ENCODE measurements at regions not wholly inside any gene's neighbourhood (a gene's known extent, or its start where the extent isn't known, plus 50 kb on each side); places are given as distances from the start of the nearest gene placed in this dataset.
"Not testable (repeated sequence)": the region's sequence is repeated elsewhere in the genome, so short reads cannot be mapped to it uniquely, and the experiment has no call there.

DNA sequence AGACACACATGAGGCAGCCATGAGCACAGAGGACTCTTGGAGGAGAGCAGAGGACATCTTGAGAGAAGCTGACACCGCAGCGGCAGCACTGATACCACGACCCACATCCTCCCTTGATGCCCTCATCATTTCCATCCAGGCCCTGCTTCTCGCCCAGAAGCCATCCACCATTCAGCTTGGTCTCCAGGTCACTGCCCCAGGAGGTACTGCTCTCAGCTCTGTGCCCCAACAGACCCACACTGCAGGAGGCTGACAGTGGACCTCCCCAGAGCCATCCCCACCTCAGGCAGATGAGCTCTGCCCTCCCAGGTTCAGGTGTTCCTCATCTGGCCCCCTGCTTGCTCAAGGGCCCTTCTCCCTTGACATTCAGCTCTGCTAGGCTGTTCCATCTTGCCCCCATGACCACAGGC is 74.9 kb downstream of the ACKR3 start:
- H3K4me1 Mint-ChIP-seq (ENCODE audit: unreplicated experiment) = peaks cover 37% of the 10 kb centered on the region
- no peaks in the 10 kb centered on the region for H3K27me3 Mint-ChIP-seq (ENCODE audit: unreplicated experiment)
- DNase-seq (ENCODE audit: extremely low spot score, unreplicated experiment) = peak; percentile 57
- H3K36me3 Mint-ChIP-seq (ENCODE audit: unreplicated experiment) = peaks cover 3% of the 10 kb centered on the region
- no peaks in the 10 kb centered on the region for H3K9me3 Mint-ChIP-seq (ENCODE audit: unreplicated experiment)
- H3K4me3 Mint-ChIP-seq (ENCODE audit: unreplicated experiment) = no peak overlapping the region
- no peak overlapping the region for H3K27ac Mint-ChIP-seq (ENCODE audit: unreplicated experiment)
- TF ChIP-seq, protein P1, sequence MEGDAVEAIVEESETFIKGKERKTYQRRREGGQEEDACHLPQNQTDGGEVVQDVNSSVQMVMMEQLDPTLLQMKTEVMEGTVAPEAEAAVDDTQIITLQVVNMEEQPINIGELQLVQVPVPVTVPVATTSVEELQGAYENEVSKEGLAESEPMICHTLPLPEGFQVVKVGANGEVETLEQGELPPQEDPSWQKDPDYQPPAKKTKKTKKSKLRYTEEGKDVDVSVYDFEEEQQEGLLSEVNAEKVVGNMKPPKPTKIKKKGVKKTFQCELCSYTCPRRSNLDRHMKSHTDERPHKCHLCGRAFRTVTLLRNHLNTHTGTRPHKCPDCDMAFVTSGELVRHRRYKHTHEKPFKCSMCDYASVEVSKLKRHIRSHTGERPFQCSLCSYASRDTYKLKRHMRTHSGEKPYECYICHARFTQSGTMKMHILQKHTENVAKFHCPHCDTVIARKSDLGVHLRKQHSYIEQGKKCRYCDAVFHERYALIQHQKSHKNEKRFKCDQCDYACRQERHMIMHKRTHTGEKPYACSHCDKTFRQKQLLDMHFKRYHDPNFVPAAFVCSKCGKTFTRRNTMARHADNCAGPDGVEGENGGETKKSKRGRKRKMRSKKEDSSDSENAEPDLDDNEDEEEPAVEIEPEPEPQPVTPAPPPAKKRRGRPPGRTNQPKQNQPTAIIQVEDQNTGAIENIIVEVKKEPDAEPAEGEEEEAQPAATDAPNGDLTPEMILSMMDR (IDR thresholded peaks at IDR 0.05) = no peak

DNA sequence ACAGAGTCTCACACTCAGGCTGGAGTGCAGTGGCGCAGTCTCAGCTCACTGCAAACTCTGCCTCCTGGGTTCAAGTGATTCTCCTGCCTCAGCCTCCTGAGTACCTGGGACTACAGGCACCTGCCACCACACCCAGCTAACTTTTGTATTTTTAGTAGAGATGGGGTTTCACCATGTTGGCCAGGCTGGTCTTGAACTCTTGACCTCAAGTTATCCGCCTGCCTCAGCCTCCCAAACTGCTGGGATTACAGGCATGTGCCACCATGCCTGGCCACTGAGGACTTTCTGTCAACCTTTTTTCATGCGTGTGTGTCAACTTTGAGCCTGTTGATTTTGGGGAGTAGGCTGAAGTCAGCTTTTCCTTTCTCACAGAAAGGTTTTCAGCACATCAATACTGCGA is 75.5 kb downstream of the ACKR3 start:
- H3K36me3 Mint-ChIP-seq (ENCODE audit: unreplicated experiment); H3K9me3 Mint-ChIP-seq (ENCODE audit: unreplicated experiment); DNase-seq (ENCODE audit: extremely low spot score, unreplicated experiment); H3K4me3 Mint-ChIP-seq (ENCODE audit: unreplicated experiment); H3K27me3 Mint-ChIP-seq (ENCODE audit: unreplicated experiment); H3K27ac Mint-ChIP-seq (ENCODE audit: unreplicated experiment): not testable (repeated sequence)
- peaks cover 36% of the 10 kb centered on the region for H3K4me1 Mint-ChIP-seq (ENCODE audit: unreplicated experiment)

DNA sequence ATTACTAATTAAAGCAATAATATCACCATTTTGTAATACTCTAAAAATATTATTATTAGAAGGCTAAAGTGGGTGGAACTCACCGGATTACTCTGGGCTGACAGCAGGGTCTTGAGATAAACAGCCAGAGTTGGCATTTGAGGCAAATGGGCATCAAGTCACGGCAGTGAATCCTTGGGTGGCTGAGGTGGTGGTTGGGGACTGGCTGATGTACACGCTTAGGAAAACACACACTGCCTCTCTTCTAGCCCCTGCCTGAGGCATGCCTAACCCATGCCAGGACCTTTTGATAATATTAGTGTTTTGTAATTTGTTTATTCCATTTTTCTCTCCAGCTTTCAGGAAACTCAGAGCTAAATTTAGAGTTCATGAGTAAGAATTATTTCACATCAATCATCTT is 76.8 kb downstream of the ACKR3 start:
- peaks cover 31% of the 10 kb centered on the region for H3K4me1 Mint-ChIP-seq (ENCODE audit: unreplicated experiment)
- no peaks in the 10 kb centered on the region for H3K36me3 Mint-ChIP-seq (ENCODE audit: unreplicated experiment)
- H3K27ac Mint-ChIP-seq (ENCODE audit: unreplicated experiment) = no peak overlapping the region
- TF ChIP-seq, protein P1 (IDR thresholded peaks at IDR 0.05) = no peak
- H3K4me3 Mint-ChIP-seq (ENCODE audit: unreplicated experiment) = no peak overlapping the region
- H3K9me3 Mint-ChIP-seq (ENCODE audit: unreplicated experiment) = peaks cover 7% of the 10 kb centered on the region
- DNase-seq (ENCODE audit: extremely low spot score, unreplicated experiment) = no peak
- H3K27me3 Mint-ChIP-seq (ENCODE audit: unreplicated experiment) = no peaks in the 10 kb centered on the region

DNA sequence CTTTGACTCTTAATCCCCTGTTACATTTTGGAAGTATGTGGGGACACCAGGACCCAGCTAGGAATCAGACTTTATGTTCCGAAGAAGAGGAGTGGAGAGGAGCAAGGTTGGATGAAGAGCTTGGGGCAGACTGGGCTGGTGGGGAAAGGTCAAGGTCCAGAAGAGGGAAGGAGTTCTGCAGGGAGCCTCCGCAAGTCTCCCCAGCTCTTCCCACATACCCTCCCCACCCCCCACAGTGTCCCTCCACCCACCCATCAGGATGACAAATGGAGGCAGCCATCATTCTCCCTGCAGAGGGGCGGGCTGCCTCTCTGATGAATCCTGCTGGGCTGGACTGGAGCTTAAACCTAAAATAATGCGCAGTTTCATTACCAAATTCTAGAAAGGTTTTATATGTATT is 77.2 kb downstream of the ACKR3 start:
- Mint-ChIP-seq H3K9me3 (ENCODE audit: unreplicated experiment) (peaks cover 7% of the 10 kb centered on the region), H3K27me3 (ENCODE audit: unreplicated experiment) (no peaks in the 10 kb centered on the region), H3K27ac (ENCODE audit: unreplicated experiment) (no peak overlapping the region), H3K36me3 (ENCODE audit: unreplicated experiment) (no peaks in the 10 kb centered on the region), H3K4me1 (ENCODE audit: unreplicated experiment) (peaks cover 29% of the 10 kb centered on the region), H3K4me3 (ENCODE audit: unreplicated experiment) (no peak overlapping the region)
- TF ChIP-seq, protein P1 (IDR thresholded peaks at IDR 0.05) = no peak
- peak; percentile 57 for DNase-seq (ENCODE audit: extremely low spot score, unreplicated experiment)

DNA sequence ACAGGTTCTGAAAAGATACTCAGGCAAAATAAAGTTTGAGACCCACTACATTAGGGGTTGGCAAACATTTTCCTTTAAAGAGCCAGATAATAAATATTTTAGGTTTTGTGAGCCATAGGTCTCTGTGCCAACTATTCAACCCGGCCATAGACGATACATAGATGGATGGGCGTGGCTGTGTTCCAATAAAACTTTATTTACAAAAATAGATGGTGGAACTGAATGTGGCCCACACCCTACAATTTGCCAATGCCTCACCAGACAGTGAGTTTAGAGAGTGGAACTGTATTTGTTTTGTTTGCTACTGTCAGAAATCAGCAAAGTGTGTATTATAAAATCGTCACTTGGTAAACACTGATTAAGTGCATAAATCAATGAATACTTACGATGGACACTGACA is 78.0 kb downstream of the ACKR3 start:
- Mint-ChIP-seq H3K9me3 (ENCODE audit: unreplicated experiment) (peaks cover 7% of the 10 kb centered on the region), H3K4me1 (ENCODE audit: unreplicated experiment) (peaks cover 21% of the 10 kb centered on the region), H3K36me3 (ENCODE audit: unreplicated experiment) (no peaks in the 10 kb centered on the region), H3K27ac (ENCODE audit: unreplicated experiment) (no peak overlapping the region), H3K4me3 (ENCODE audit: unreplicated experiment) (no peak overlapping the region), H3K27me3 (ENCODE audit: unreplicated experiment) (no peaks in the 10 kb centered on the region)
- TF ChIP-seq, protein P1 (IDR thresholded peaks at IDR 0.05) = no peak
- DNase-seq (ENCODE audit: extremely low spot score, unreplicated experiment) = no peak

DNA sequence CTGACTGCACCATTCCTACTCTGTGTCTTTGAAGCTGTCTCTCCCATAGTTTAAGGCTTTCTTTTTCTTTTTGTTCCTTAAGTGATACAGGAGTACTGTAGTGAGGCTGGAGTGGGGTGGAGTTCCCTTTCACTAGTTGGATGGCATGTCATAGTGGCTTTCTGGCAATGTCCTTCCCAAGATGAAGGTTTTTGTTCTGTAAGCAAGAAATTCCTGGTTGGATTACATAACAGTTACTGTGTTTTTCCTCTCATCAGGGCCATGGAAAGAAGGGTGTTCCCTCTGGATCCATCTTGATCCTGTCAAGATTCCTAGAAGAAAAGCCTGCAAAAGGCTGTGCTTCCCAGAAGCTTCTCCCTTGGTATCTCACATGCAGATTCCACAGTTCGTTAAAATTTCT is 84.2 kb downstream of the ACKR3 start:
- H3K4me3 Mint-ChIP-seq (ENCODE audit: unreplicated experiment) = no peak overlapping the region
- TF ChIP-seq, protein P1 (IDR thresholded peaks at IDR 0.05) = no peak
- H3K4me1 Mint-ChIP-seq (ENCODE audit: unreplicated experiment) = peaks cover 8% of the 10 kb centered on the region
- no peaks in the 10 kb centered on the region for H3K36me3 Mint-ChIP-seq (ENCODE audit: unreplicated experiment)
- no peak for DNase-seq (ENCODE audit: extremely low spot score, unreplicated experiment)
- no peak overlapping the region for H3K27ac Mint-ChIP-seq (ENCODE audit: unreplicated experiment)
- no peaks in the 10 kb centered on the region for H3K27me3 Mint-ChIP-seq (ENCODE audit: unreplicated experiment)
- peaks cover 7% of the 10 kb centered on the region for H3K9me3 Mint-ChIP-seq (ENCODE audit: unreplicated experiment)

Data from osteocyte (in vitro differentiated cells).